GM23338 (cell line): ENCODE measurements at regions not wholly inside any gene's neighbourhood (a gene's known extent, or its start where the extent isn't known, plus 50 kb on each side); places are given as distances from the start of the nearest gene placed in this dataset.

Source experiments
- ATAC-seq: fragments of 200-7000 bp; cut with Tn5 transposase; 3 replicates; pipeline ENCODE4 v1.9.1; 2020
- DNase-seq: peaks from one replicate; pipeline ENCODE4 v3.0.0-alpha.2; 2015; ENCODE audit warnings: low spot score
- H2AFZ ChIP-seq: fragments of 200-600 bp; sonication (generic); 2 replicates; pipeline ENCODE4 v1.8.0; 2016; ENCODE audit warnings: antibody characterized with exemption, mild to moderate bottlenecking, moderate library complexity
- H3F3A ChIP-seq: fragments of 200-600 bp; sonication (generic); replicated peaks from 2 replicates; pipeline ENCODE4 v1.8.0; 2017; ENCODE audit warnings: antibody characterized with exemption, mixed run types, low read depth
- H3K27ac ChIP-seq: fragments of 200-600 bp; sonication (generic); 2 replicates; pipeline ENCODE4 v1.6.1; 2016; ENCODE audit warnings: low read depth
- H3K27me3 ChIP-seq: fragments of 200-600 bp; sonication (generic); 2 replicates; pipeline ENCODE4 v1.8.0; 2016; ENCODE audit warnings: mild to moderate bottlenecking, mixed run types, moderate library complexity; ENCODE audit not compliant: insufficient read depth
- H3K36me3 ChIP-seq: fragments of 200-600 bp; sonication (generic); 2 replicates; pipeline ENCODE4 v1.8.0; 2016; ENCODE audit warnings: mild to moderate bottlenecking; ENCODE audit not compliant: insufficient read depth
- H3K4me1 ChIP-seq: fragments of 200-600 bp; sonication (generic); 2 replicates; pipeline ENCODE4 v1.8.0; 2016; ENCODE audit warnings: mild to moderate bottlenecking, moderate library complexity; ENCODE audit not compliant: insufficient read depth
- H3K4me2 ChIP-seq: fragments of 200-600 bp; sonication (generic); 2 replicates; pipeline ENCODE4 v1.7.1; 2017; ENCODE audit warnings: mixed run types
- H3K4me3 ChIP-seq: fragments of 200-600 bp; sonication (generic); 2 replicates; pipeline ENCODE4 v1.6.1; 2016; ENCODE audit warnings: mixed run types
- H3K79me2 ChIP-seq: fragments of 200-600 bp; sonication (generic); replicated peaks from 2 replicates; pipeline ENCODE4 v1.8.0; 2017; ENCODE audit warnings: mild to moderate bottlenecking; ENCODE audit not compliant: insufficient read depth
- H3K9me2 ChIP-seq: fragments of 200-600 bp; sonication (generic); 2 replicates; pipeline ENCODE4 v1.8.0; 2017; ENCODE audit not compliant: insufficient read depth
- H4K20me1 ChIP-seq: fragments of 200-600 bp; sonication (generic); replicated peaks from 2 replicates; pipeline ENCODE4 v1.8.0; 2017; ENCODE audit warnings: mild to moderate bottlenecking; ENCODE audit not compliant: insufficient read depth
- H3K27ac Mint-ChIP-seq: 2 replicates; pipeline ENCODE4 v1.8.0; 2020; ENCODE audit warnings: inconsistent platforms, mild to moderate bottlenecking, moderate library complexity, mixed read lengths
- H3K27me3 Mint-ChIP-seq: 3 replicates; pipeline ENCODE4 v1.8.0; 2022; ENCODE audit warnings: low read depth, mild to moderate bottlenecking, moderate library complexity, mixed read lengths, inconsistent platforms; ENCODE audit not compliant: insufficient read depth, poor library complexity
- H3K36me3 Mint-ChIP-seq: 3 replicates; pipeline ENCODE4 v1.8.0; 2021; ENCODE audit warnings: low read depth, mild to moderate bottlenecking, inconsistent platforms, moderate library complexity, mixed read lengths
- H3K4me1 Mint-ChIP-seq: 3 replicates; pipeline ENCODE4 v1.8.0; 2020; ENCODE audit warnings: mild to moderate bottlenecking, inconsistent platforms, mixed read lengths
- H3K4me3 Mint-ChIP-seq: 3 replicates; pipeline ENCODE4 v1.8.0; 2021; ENCODE audit warnings: moderate library complexity, mild to moderate bottlenecking, inconsistent platforms, mixed read lengths
- H3K9me3 Mint-ChIP-seq: 3 replicates; pipeline ENCODE4 v1.8.0; 2020; ENCODE audit warnings: moderate library complexity, mild to moderate bottlenecking, inconsistent platforms, mixed read lengths
- EZH2 ChIP-seq: fragments of 200-600 bp; sonication (generic); IDR thresholded peaks from one replicate; pipeline ENCODE4 v1.8.0; 2017; ENCODE audit warnings: antibody characterized with exemption, mild to moderate bottlenecking, low read depth; ENCODE audit not compliant: unreplicated experiment
- JUNB ChIP-seq: IDR thresholded peaks from one replicate; pipeline ENCODE4 v1.6.1; 2016; ENCODE audit warnings: antibody characterized with exemption; ENCODE audit not compliant: unreplicated experiment
- STAT1 ChIP-seq: IDR thresholded peaks from one replicate; pipeline ENCODE4 v1.6.1; 2016; ENCODE audit warnings: antibody characterized with exemption; ENCODE audit not compliant: unreplicated experiment
- ZNF331 ChIP-seq: fragments of 250-450 bp; sonication (Bioruptor Pico); IDR thresholded peaks from 2 replicates; pipeline ENCODE4 v1.5.0; 2020; ENCODE audit warnings: low read depth, mild to moderate bottlenecking, moderate library complexity
- TF ChIP-seq, protein P1 (sequence below): IDR thresholded peaks from 2 replicates; pipeline ENCODE4 v1.6.1; 2016; ENCODE audit warnings: antibody characterized with exemption
- TF ChIP-seq, protein P2 (sequence below): IDR thresholded peaks from one replicate; pipeline ENCODE4 v1.6.1; 2018; ENCODE audit warnings: antibody characterized with exemption; ENCODE audit not compliant: unreplicated experiment
- TF ChIP-seq, protein P3 (sequence below): fragments of 250-450 bp; sonication (Bioruptor Pico); IDR thresholded peaks from 2 replicates; pipeline ENCODE4 v1.5.0; 2020; ENCODE audit warnings: mild to moderate bottlenecking, moderate library complexity
- TF ChIP-seq, protein P4 (sequence below), 2 experiments: fragments of 200-600 bp in 1 of 2; sonication (generic) in 1 of 2; conservative IDR thresholded peaks; 2 replicates each; pipeline versions ENCODE4 v1.5.1 to v1.6.1; 2016 to 2017; ENCODE audit warnings: antibody characterized with exemption in 2 of 2, low read depth in 2 of 2, mild to moderate bottlenecking in 2 of 2, moderate library complexity in 1 of 2

DNA sequence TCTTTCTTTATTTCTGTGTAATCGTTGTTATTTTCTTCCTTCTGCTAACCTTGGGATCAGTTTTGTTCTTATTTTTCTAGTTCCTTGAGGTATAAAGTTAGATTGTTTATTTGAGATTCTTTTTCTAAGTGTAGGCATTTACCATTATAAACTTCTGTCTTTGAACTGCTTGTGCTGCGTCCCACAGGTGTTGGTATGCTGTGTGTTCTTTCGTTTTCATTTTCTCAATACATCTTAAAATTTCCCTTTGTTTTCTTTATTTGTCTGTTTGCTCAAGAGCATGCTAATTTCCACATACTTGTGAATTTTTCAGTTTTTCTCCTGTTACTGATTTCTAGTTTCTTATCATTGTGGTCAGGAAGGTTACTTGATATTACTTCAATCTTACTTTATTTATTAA, 873.8 kb upstream of the GCFC2 start (continued):
- TF ChIP-seq, protein P1, sequence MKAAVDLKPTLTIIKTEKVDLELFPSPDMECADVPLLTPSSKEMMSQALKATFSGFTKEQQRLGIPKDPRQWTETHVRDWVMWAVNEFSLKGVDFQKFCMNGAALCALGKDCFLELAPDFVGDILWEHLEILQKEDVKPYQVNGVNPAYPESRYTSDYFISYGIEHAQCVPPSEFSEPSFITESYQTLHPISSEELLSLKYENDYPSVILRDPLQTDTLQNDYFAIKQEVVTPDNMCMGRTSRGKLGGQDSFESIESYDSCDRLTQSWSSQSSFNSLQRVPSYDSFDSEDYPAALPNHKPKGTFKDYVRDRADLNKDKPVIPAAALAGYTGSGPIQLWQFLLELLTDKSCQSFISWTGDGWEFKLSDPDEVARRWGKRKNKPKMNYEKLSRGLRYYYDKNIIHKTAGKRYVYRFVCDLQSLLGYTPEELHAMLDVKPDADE = no peak
- TF ChIP-seq EZH2 (no peak), ZNF331 (CRISPR knock-in tag) (no peak), JUNB (no peak)
- TF ChIP-seq, protein P2, sequence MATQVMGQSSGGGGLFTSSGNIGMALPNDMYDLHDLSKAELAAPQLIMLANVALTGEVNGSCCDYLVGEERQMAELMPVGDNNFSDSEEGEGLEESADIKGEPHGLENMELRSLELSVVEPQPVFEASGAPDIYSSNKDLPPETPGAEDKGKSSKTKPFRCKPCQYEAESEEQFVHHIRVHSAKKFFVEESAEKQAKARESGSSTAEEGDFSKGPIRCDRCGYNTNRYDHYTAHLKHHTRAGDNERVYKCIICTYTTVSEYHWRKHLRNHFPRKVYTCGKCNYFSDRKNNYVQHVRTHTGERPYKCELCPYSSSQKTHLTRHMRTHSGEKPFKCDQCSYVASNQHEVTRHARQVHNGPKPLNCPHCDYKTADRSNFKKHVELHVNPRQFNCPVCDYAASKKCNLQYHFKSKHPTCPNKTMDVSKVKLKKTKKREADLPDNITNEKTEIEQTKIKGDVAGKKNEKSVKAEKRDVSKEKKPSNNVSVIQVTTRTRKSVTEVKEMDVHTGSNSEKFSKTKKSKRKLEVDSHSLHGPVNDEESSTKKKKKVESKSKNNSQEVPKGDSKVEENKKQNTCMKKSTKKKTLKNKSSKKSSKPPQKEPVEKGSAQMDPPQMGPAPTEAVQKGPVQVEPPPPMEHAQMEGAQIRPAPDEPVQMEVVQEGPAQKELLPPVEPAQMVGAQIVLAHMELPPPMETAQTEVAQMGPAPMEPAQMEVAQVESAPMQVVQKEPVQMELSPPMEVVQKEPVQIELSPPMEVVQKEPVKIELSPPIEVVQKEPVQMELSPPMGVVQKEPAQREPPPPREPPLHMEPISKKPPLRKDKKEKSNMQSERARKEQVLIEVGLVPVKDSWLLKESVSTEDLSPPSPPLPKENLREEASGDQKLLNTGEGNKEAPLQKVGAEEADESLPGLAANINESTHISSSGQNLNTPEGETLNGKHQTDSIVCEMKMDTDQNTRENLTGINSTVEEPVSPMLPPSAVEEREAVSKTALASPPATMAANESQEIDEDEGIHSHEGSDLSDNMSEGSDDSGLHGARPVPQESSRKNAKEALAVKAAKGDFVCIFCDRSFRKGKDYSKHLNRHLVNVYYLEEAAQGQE = no peak

DNA sequence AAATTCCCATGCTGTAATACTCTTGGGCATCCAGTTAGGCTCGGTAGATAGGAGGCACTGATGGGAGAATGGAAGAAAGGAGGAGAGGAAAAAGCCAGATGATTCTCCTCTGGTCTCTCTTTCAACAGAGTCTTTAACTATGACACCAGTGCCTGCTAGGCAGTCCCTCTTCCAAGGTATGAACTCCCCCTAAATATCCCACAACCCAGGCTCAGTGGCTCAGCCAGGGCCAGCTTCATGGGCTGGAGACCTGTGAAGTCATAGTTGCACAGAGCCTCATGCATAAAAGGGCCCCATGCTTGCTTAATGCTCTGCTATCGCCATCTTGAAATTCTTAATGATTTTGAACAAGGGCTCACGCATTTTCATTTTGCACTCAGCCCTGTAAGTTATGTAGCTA, 869.2 kb upstream of the GCFC2 start:
- no peak for DNase-seq
- peak overlapping the region; percentile 97 for H3K27ac ChIP-seq
- Mint-ChIP-seq H3K36me3 (peaks cover 21% of the 10 kb centered on the region), H3K4me1 (peaks cover 14% of the 10 kb centered on the region), H3K27ac (peak overlapping the region; percentile 56; the same call in 1 of the 2 replicates), H3K4me3 (no peak overlapping the region), H3K27me3 (peaks cover 8% of the 10 kb centered on the region), H3K9me3 (peaks cover 13% of the 10 kb centered on the region)
- H3K79me2 ChIP-seq = peaks cover 11% of the 10 kb centered on the region
- no peaks in the 10 kb centered on the region for H3K27me3 ChIP-seq
- no peaks in the 10 kb centered on the region for H4K20me1 ChIP-seq
- H3F3A ChIP-seq = 0 out of 2 replicates have a peak, but pooled peaks cover 4% of the 10 kb centered on the region
- H3K4me2 ChIP-seq = peak overlapping the region; percentile 67
- peak overlapping the region; percentile 39 for H3K4me3 ChIP-seq
- no peak overlapping the region; the same call in 1 of the 2 replicates for H2AFZ ChIP-seq
- ATAC-seq = peak; percentile 52; the same call in 2 of the 3 replicates
- no peaks in the 10 kb centered on the region for H3K9me2 ChIP-seq
- no peaks in the 10 kb centered on the region for H3K36me3 ChIP-seq
- peaks cover 25% of the 10 kb centered on the region for H3K4me1 ChIP-seq
- TF ChIP-seq, protein P3, sequence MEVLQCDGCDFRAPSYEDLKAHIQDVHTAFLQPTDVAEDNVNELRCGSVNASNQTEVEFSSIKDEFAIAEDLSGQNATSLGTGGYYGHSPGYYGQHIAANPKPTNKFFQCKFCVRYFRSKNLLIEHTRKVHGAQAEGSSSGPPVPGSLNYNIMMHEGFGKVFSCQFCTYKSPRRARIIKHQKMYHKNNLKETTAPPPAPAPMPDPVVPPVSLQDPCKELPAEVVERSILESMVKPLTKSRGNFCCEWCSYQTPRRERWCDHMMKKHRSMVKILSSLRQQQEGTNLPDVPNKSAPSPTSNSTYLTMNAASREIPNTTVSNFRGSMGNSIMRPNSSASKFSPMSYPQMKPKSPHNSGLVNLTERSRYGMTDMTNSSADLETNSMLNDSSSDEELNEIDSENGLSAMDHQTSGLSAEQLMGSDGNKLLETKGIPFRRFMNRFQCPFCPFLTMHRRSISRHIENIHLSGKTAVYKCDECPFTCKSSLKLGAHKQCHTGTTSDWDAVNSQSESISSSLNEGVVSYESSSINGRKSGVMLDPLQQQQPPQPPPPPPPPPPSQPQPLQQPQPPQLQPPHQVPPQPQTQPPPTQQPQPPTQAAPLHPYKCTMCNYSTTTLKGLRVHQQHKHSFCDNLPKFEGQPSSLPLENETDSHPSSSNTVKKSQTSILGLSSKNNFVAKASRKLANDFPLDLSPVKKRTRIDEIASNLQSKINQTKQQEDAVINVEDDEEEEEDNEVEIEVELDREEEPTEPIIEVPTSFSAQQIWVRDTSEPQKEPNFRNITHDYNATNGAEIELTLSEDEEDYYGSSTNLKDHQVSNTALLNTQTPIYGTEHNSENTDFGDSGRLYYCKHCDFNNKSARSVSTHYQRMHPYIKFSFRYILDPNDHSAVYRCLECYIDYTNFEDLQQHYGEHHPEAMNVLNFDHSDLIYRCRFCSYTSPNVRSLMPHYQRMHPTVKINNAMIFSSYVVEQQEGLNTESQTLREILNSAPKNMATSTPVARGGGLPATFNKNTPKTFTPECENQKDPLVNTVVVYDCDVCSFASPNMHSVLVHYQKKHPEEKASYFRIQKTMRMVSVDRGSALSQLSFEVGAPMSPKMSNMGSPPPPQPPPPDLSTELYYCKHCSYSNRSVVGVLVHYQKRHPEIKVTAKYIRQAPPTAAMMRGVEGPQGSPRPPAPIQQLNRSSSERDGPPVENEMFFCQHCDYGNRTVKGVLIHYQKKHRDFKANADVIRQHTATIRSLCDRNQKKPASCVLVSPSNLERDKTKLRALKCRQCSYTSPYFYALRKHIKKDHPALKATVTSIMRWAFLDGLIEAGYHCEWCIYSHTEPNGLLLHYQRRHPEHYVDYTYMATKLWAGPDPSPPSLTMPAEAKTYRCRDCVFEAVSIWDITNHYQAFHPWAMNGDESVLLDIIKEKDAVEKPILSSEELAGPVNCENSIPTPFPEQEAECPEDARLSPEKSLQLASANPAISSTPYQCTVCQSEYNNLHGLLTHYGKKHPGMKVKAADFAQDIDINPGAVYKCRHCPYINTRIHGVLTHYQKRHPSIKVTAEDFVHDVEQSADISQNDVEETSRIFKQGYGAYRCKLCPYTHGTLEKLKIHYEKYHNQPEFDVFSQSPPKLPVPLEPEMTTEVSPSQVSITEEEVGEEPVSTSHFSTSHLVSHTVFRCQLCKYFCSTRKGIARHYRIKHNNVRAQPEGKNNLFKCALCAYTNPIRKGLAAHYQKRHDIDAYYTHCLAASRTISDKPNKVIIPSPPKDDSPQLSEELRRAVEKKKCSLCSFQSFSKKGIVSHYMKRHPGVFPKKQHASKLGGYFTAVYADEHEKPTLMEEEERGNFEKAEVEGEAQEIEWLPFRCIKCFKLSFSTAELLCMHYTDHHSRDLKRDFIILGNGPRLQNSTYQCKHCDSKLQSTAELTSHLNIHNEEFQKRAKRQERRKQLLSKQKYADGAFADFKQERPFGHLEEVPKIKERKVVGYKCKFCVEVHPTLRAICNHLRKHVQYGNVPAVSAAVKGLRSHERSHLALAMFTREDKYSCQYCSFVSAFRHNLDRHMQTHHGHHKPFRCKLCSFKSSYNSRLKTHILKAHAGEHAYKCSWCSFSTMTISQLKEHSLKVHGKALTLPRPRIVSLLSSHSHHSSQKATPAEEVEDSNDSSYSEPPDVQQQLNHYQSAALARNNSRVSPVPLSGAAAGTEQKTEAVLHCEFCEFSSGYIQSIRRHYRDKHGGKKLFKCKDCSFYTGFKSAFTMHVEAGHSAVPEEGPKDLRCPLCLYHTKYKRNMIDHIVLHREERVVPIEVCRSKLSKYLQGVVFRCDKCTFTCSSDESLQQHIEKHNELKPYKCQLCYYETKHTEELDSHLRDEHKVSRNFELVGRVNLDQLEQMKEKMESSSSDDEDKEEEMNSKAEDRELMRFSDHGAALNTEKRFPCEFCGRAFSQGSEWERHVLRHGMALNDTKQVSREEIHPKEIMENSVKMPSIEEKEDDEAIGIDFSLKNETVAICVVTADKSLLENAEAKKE (CRISPR knock-in tag) = no peak
- no peak for TF ChIP-seq STAT1
- TF ChIP-seq, protein P2 = no peak
- no peak for TF ChIP-seq JUNB
- TF ChIP-seq, protein P4, sequence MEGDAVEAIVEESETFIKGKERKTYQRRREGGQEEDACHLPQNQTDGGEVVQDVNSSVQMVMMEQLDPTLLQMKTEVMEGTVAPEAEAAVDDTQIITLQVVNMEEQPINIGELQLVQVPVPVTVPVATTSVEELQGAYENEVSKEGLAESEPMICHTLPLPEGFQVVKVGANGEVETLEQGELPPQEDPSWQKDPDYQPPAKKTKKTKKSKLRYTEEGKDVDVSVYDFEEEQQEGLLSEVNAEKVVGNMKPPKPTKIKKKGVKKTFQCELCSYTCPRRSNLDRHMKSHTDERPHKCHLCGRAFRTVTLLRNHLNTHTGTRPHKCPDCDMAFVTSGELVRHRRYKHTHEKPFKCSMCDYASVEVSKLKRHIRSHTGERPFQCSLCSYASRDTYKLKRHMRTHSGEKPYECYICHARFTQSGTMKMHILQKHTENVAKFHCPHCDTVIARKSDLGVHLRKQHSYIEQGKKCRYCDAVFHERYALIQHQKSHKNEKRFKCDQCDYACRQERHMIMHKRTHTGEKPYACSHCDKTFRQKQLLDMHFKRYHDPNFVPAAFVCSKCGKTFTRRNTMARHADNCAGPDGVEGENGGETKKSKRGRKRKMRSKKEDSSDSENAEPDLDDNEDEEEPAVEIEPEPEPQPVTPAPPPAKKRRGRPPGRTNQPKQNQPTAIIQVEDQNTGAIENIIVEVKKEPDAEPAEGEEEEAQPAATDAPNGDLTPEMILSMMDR (conservative IDR thresholded peaks at IDR 0.05; ENCODE audit: low read depth in 2 of 2) = no peak
